ENCODE measurements at regions not wholly inside any gene's neighbourhood (a gene's known extent, or its start where the extent isn't known, plus 50 kb on each side); places are given as distances from the start of the nearest gene placed in this dataset.
"Not testable (repeated sequence)": the region's sequence is repeated elsewhere in the genome, so short reads cannot be mapped to it uniquely, and the experiment has no call there.

GRCh38 chr9:95391271-95391670, 73.8 kb upstream of the FANCC start:
- H3K27ac Mint-ChIP-seq; H3K9me3 Mint-ChIP-seq; H3K4me3 Mint-ChIP-seq; H3K36me3 Mint-ChIP-seq (ENCODE audit: low read depth); H3K4me1 Mint-ChIP-seq (ENCODE audit: low read depth): not testable (repeated sequence)
- peaks cover 25% of the 10 kb centered on the region for H3K27me3 Mint-ChIP-seq
- intact Hi-C loops (cut with micrococcal nuclease): loop anchor here (10.0 kb wide), 1 partner anchor 56 kb away; no protein-coding TSS in a partner anchor

GRCh38 chr9:95389373-95389772, 71.9 kb upstream of the FANCC start:
- Mint-ChIP-seq H3K9me3 (no peaks in the 10 kb centered on the region), H3K4me3 (no peak overlapping the region), H3K36me3 (ENCODE audit: low read depth) (no peaks in the 10 kb centered on the region), H3K4me1 (ENCODE audit: low read depth) (no peaks in the 10 kb centered on the region), H3K27ac (no peak overlapping the region), H3K27me3 (peaks cover 29% of the 10 kb centered on the region)
- intact Hi-C loops (cut with micrococcal nuclease): no loop called here

- no peak overlapping the region for H3K4me3 Mint-ChIP-seq
- no peaks in the 10 kb centered on the region for H3K9me3 Mint-ChIP-seq
- H3K27me3 Mint-ChIP-seq: peaks cover 25% of the 10 kb centered on the region
- H3K27ac Mint-ChIP-seq: no peak overlapping the region
- intact Hi-C loops (cut with micrococcal nuclease): no loop called here
- H3K36me3 Mint-ChIP-seq (ENCODE audit: low read depth): no peaks in the 10 kb centered on the region
- H3K4me1 Mint-ChIP-seq (ENCODE audit: low read depth): no peaks in the 10 kb centered on the region
Observed at GRCh38 chr9:95386843-95387242, 69.3 kb upstream of the FANCC start.

- H3K36me3 Mint-ChIP-seq (ENCODE audit: low read depth): no peaks in the 10 kb centered on the region
- no peaks in the 10 kb centered on the region for H3K9me3 Mint-ChIP-seq
- peaks cover 26% of the 10 kb centered on the region for H3K27me3 Mint-ChIP-seq
- H3K4me1 Mint-ChIP-seq (ENCODE audit: low read depth): no peaks in the 10 kb centered on the region
- intact Hi-C loops (cut with micrococcal nuclease): no loop called here
- no peak overlapping the region for H3K27ac Mint-ChIP-seq
- no peak overlapping the region for H3K4me3 Mint-ChIP-seq
Observed at GRCh38 chr9:95385521-95385920, 68.0 kb upstream of the FANCC start.

GRCh38 chr9:95383845-95384244, 66.3 kb upstream of the FANCC start:
- Mint-ChIP-seq H3K27me3 (peaks cover 27% of the 10 kb centered on the region), H3K4me3 (no peak overlapping the region), H3K36me3 (ENCODE audit: low read depth) (no peaks in the 10 kb centered on the region), H3K4me1 (ENCODE audit: low read depth) (no peaks in the 10 kb centered on the region), H3K9me3 (no peaks in the 10 kb centered on the region), H3K27ac (no peak overlapping the region)
- intact Hi-C loops (cut with micrococcal nuclease): no loop called here

DNA sequence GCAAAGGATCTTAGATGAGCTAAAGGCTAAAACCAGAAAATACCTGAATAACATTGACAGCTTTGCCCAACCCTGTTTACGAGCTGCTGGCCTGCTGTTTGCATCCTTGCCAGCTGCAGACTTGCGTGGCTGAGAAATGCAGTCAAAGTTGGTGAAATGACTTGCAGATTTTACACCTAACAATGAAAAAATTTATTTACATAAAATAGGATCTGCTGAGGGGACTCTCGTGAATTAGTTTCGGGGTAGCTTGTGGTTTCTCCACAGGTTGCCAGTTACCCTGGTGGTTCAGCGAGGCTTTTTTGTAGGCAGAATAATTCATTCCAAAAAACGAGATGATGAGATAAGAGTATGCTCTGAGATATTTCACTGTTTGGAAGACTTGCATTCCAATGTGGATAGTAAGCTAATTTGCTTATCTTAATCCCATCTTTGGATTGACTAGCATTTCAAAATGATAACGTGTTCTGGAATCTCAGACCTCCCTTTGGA, 65.7 kb upstream of the FANCC start:
- intact Hi-C loops (cut with micrococcal nuclease): no loop called here
- no peaks in the 10 kb centered on the region for H3K9me3 Mint-ChIP-seq

GRCh38 chr9:95382433-95382832, 64.9 kb upstream of the FANCC start:
- intact Hi-C loops (cut with micrococcal nuclease): no loop called here
- Mint-ChIP-seq H3K4me1 (ENCODE audit: low read depth) (no peaks in the 10 kb centered on the region), H3K4me3 (no peak overlapping the region), H3K27ac (no peak overlapping the region), H3K9me3 (no peaks in the 10 kb centered on the region), H3K27me3 (peaks cover 27% of the 10 kb centered on the region), H3K36me3 (ENCODE audit: low read depth) (no peaks in the 10 kb centered on the region)

More for the DNA sequence above, 65.7 kb upstream of the FANCC start:
- Mint-ChIP-seq H3K4me1 (ENCODE audit: low read depth) (no peaks in the 10 kb centered on the region), H3K27ac (no peak overlapping the region), H3K4me3 (no peak overlapping the region), H3K36me3 (ENCODE audit: low read depth) (no peaks in the 10 kb centered on the region), H3K27me3 (peaks cover 27% of the 10 kb centered on the region)

GRCh38 chr9:95381221-95381620, 63.7 kb upstream of the FANCC start:
- H3K27ac Mint-ChIP-seq: no peak overlapping the region
- no peaks in the 10 kb centered on the region for H3K9me3 Mint-ChIP-seq
- H3K27me3 Mint-ChIP-seq: peaks cover 20% of the 10 kb centered on the region
- no peaks in the 10 kb centered on the region for H3K4me1 Mint-ChIP-seq (ENCODE audit: low read depth)
- H3K4me3 Mint-ChIP-seq: no peak overlapping the region
- intact Hi-C loops (cut with micrococcal nuclease): no loop called here
- no peaks in the 10 kb centered on the region for H3K36me3 Mint-ChIP-seq (ENCODE audit: low read depth)

DNA sequence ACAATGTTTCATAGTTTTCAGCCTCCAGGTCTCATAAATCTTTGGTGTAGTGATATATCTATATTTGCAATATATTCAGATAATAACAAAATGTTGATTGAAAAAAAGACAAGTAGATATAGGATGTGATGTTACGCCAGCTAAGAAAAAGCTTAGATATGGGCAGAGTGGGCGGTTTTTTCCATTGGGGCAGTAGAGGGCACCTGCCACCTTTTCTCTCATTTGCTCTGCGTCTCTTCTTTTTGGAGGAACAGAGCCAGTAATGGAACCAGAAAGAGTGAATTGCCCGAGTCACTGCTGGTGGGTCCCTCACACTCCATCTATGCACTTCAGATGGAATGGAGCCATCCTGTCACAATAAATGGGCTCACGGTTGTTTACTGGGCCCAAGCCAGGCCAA, 62.1 kb upstream of the FANCC start:
- Mint-ChIP-seq H3K9me3 (no peaks in the 10 kb centered on the region), H3K4me1 (ENCODE audit: low read depth) (no peaks in the 10 kb centered on the region), H3K36me3 (ENCODE audit: low read depth) (no peaks in the 10 kb centered on the region), H3K27ac (no peak overlapping the region), H3K27me3 (peaks cover 16% of the 10 kb centered on the region), H3K4me3 (no peak overlapping the region)
- intact Hi-C loops (cut with micrococcal nuclease): no loop called here

DNA sequence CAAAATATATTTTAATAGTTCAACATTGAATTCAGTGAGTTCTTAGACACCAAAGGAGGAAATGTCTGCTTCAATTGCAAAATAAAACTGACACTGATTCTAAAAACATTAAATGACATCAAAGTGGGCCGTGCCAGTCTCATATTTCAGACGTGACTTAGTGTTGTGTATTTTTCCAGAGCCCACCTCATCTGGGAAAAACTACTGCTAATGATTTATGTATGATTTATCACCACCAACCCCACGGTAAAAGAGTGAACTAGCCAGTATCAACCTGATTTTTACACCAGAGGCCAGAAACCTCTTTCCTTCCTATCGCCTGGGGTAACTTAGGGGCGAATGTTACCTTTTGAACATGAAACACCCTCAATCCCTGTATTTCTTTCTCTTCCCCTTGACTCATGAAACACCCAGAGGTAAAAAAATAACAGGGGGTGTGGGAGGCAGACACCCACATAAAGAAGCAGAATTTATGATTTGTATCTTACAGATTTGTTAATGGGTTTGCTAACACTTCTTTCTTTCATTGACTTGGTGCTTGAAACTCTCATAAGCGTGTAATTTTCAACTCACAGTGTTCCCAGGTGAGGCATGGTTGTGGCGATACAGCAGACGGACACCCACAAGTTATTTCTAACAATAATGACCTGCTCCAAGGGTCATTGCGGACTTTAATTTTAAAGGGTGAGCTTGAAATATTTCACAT, 56.4 kb upstream of the FANCC start:
- no peak overlapping the region for H3K4me3 Mint-ChIP-seq

GRCh38 chr9:95373069-95373681, 55.7 kb upstream of the FANCC start:
- intact Hi-C loops (cut with micrococcal nuclease): no loop called here
- H3K27ac Mint-ChIP-seq: no peak overlapping the region
- peaks cover 26% of the 10 kb centered on the region for H3K27me3 Mint-ChIP-seq
- no peaks in the 10 kb centered on the region for H3K9me3 Mint-ChIP-seq
- H3K36me3 Mint-ChIP-seq (ENCODE audit: low read depth): no peaks in the 10 kb centered on the region
- no peaks in the 10 kb centered on the region for H3K4me1 Mint-ChIP-seq (ENCODE audit: low read depth)
- no peak overlapping the region for H3K4me3 Mint-ChIP-seq

More for the DNA sequence above, 56.4 kb upstream of the FANCC start:
- Mint-ChIP-seq H3K27me3 (peaks cover 20% of the 10 kb centered on the region), H3K36me3 (ENCODE audit: low read depth) (no peaks in the 10 kb centered on the region), H3K9me3 (no peaks in the 10 kb centered on the region), H3K4me1 (ENCODE audit: low read depth) (no peaks in the 10 kb centered on the region), H3K27ac (no peak overlapping the region)
- intact Hi-C loops (cut with micrococcal nuclease): no loop called here

GRCh38 chr9:95370064-95370463, 52.6 kb upstream of the FANCC start:
- Mint-ChIP-seq H3K4me3 (no peak overlapping the region), H3K9me3 (no peaks in the 10 kb centered on the region), H3K4me1 (ENCODE audit: low read depth) (no peaks in the 10 kb centered on the region), H3K27ac (no peak overlapping the region), H3K36me3 (ENCODE audit: low read depth) (no peaks in the 10 kb centered on the region), H3K27me3 (peaks cover 33% of the 10 kb centered on the region)
- intact Hi-C loops (cut with micrococcal nuclease): no loop called here

GRCh38 chr9:95368377-95369160, 51.1 kb upstream of the FANCC start:
- no peaks in the 10 kb centered on the region for H3K9me3 Mint-ChIP-seq
- intact Hi-C loops (cut with micrococcal nuclease): no loop called here
- no peak overlapping the region for H3K4me3 Mint-ChIP-seq
- peaks cover 35% of the 10 kb centered on the region for H3K27me3 Mint-ChIP-seq
- H3K36me3 Mint-ChIP-seq (ENCODE audit: low read depth): no peaks in the 10 kb centered on the region
- H3K27ac Mint-ChIP-seq: no peak overlapping the region
- H3K4me1 Mint-ChIP-seq (ENCODE audit: low read depth): no peaks in the 10 kb centered on the region
